Natural killer cell (primary cell): ENCODE measurements at regions not wholly inside any gene's neighbourhood (a gene's known extent, or its start where the extent isn't known, plus 50 kb on each side); places are given as distances from the start of the nearest gene placed in this dataset.

ENCODE experiments used
- ATAC-seq, 3 donors: fragments of 150-1000 bp in 2 of 3; fragments of 200-7000 bp in 1 of 3; cut with Tn5 transposase; 1 replicate in 1 of 3; 2 replicates in 2 of 3; pipeline ENCODE4 v1.10.0; 2021; ENCODE audit warnings: mild to moderate bottlenecking in 2 of 3, moderate library complexity in 2 of 3
- DNase-seq, 2 donors: peaks; one replicate each; pipeline versions ENCODE4 v3.0.0 to v3.0.0-alpha.2; 2013 to 2021; ENCODE audit warnings: mixed read lengths in 1 of 2
- H3K27ac ChIP-seq: one replicate; pipeline ENCODE4 v1.5.1; 2013; ENCODE audit warnings: mild to moderate bottlenecking, low read length
- H3K27me3 ChIP-seq: one replicate; pipeline ENCODE4 v1.6.1; 2013; ENCODE audit warnings: low read length; ENCODE audit not compliant: control insufficient read depth, insufficient read depth
- H3K36me3 ChIP-seq: one replicate; pipeline ENCODE4 v1.6.1; 2013; ENCODE audit warnings: low read length; ENCODE audit not compliant: control insufficient read depth, insufficient read depth
- H3K4me1 ChIP-seq: one replicate; pipeline ENCODE4 v1.6.1; 2013; ENCODE audit warnings: low read length; ENCODE audit not compliant: control insufficient read depth, insufficient read depth
- H3K4me3 ChIP-seq: one replicate; pipeline ENCODE4 v1.5.1; 2013; ENCODE audit warnings: low read length
- H3K9me3 ChIP-seq: one replicate; pipeline ENCODE4 v1.6.1; 2013; ENCODE audit warnings: low read length; ENCODE audit not compliant: control insufficient read depth, insufficient read depth
- H3K27ac Mint-ChIP-seq, 2 donors: one replicate each; pipeline ENCODE4 v1.8.0; 2022; ENCODE audit warnings: mild to moderate bottlenecking in 2 of 2, mixed read lengths in 2 of 2, moderate library complexity in 1 of 2
- H3K27me3 Mint-ChIP-seq, 2 donors: one replicate each; pipeline ENCODE4 v1.8.0; 2022; ENCODE audit warnings: low read depth in 2 of 2, mixed read lengths in 2 of 2
- H3K36me3 Mint-ChIP-seq: one replicate; pipeline ENCODE4 v1.8.0; 2022; ENCODE audit warnings: mixed read lengths
- H3K4me1 Mint-ChIP-seq, 2 donors: one replicate each; pipeline ENCODE4 v1.8.0; 2022; ENCODE audit warnings: mixed read lengths in 2 of 2
- H3K4me3 Mint-ChIP-seq: one replicate; pipeline ENCODE4 v1.8.0; 2022; ENCODE audit warnings: mild to moderate bottlenecking, moderate library complexity, mixed read lengths
- H3K9me3 Mint-ChIP-seq, 2 donors: one replicate each; pipeline ENCODE4 v1.8.0; 2022; ENCODE audit warnings: mixed read lengths in 2 of 2
- WGBS: methylation state at CpG from one replicate; pipeline ENCODE4 v1.1.7; 2013; ENCODE audit warnings: missing lambda C conversion rate; ENCODE audit not compliant: insufficient coverage; 5-methylcytosine and 5-hydroxymethylcytosine counted together
- intact Hi-C: fragments of 100-400 bp; cut with micrococcal nuclease; formaldehyde crosslinking; loops from one replicate; pipeline ENCODE4 v1.14.2; 2022
- TF ChIP-seq, protein P1 (sequence below): fragments of 200-600 bp; IDR thresholded peaks from one replicate; pipeline ENCODE4 v1.8.0; 2022; ENCODE audit warnings: antibody characterized with exemption

DNA sequence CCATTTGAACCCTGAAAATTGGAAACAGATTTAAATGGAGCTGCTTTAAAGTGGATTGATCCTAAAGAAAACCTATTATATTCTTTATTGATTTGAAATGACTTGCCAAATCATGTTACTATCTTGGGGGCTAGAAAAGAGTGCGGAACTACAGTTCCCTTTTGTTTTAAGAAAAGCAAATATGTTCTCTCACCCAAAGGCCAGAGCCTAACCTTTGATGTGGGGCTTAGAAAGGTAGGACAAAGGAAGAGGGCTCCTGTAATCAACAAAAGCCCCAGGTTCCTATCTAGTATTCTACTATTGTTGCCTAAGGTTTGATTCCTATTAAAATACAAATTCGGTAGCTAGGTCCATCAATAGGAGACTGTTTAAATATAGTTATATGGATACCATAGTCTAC is 100.8 kb upstream of the BEND6 start:
- H3K4me1 ChIP-seq, result peaks cover 15% of the 10 kb centered on the region
- TF ChIP-seq, protein P1, sequence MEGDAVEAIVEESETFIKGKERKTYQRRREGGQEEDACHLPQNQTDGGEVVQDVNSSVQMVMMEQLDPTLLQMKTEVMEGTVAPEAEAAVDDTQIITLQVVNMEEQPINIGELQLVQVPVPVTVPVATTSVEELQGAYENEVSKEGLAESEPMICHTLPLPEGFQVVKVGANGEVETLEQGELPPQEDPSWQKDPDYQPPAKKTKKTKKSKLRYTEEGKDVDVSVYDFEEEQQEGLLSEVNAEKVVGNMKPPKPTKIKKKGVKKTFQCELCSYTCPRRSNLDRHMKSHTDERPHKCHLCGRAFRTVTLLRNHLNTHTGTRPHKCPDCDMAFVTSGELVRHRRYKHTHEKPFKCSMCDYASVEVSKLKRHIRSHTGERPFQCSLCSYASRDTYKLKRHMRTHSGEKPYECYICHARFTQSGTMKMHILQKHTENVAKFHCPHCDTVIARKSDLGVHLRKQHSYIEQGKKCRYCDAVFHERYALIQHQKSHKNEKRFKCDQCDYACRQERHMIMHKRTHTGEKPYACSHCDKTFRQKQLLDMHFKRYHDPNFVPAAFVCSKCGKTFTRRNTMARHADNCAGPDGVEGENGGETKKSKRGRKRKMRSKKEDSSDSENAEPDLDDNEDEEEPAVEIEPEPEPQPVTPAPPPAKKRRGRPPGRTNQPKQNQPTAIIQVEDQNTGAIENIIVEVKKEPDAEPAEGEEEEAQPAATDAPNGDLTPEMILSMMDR, result no peak
- H3K27ac Mint-ChIP-seq, result no peak overlapping the region
- WGBS, result no CpG with 5 or more reads among the region's 2 CpGs
- intact Hi-C loops, result loop anchor here (10.0 kb wide), 1 partner anchor 499 kb away; no protein-coding TSS in a partner anchor
- no peak for DNase-seq
- no peak overlapping the region for H3K4me3 Mint-ChIP-seq
- H3K9me3 Mint-ChIP-seq, result no peaks in the 10 kb centered on the region
- H3K4me1 Mint-ChIP-seq, result peaks cover 27% of the 10 kb centered on the region in 2 donors
- H3K27ac ChIP-seq, result no peak overlapping the region
- no peaks in the 10 kb centered on the region for H3K27me3 ChIP-seq
- no peak for ATAC-seq
- no peaks in the 10 kb centered on the region for H3K9me3 ChIP-seq
- no peaks in the 10 kb centered on the region for H3K36me3 Mint-ChIP-seq
- H3K27me3 Mint-ChIP-seq, result peaks cover 21 to 35% of the 10 kb centered on the region in 2 donors
- no peaks in the 10 kb centered on the region for H3K36me3 ChIP-seq
- H3K4me3 ChIP-seq, result no peak overlapping the region

DNA sequence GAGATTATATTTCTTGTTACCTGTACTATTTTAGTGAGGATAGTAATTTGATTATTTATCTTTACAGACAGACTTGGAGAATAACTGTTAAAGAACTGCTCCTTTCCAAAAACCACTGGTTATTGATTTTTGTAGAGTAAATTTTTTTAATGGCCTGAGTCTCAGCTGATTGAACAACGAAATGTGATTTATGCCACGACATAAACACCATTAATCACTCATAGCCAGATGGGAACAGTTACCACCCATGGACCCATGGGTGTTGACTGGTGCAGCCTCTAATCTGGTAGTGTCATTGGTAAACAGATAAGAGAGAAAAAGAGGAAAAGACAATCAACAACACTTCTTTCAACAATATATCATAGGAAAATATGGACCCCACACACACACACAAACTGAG is 101.4 kb upstream of the BEND6 start:
- Histone ChIP-seq H3K36me3 (no peaks in the 10 kb centered on the region), H3K27ac (no peak overlapping the region), H3K4me1 (peaks cover 15% of the 10 kb centered on the region), H3K27me3 (no peaks in the 10 kb centered on the region), H3K9me3 (no peaks in the 10 kb centered on the region), H3K4me3 (no peak overlapping the region)
- Mint-ChIP-seq H3K9me3 (no peaks in the 10 kb centered on the region), H3K4me1 (peaks cover 27% of the 10 kb centered on the region in 2 donors), H3K27ac (no peak overlapping the region), H3K36me3 (no peaks in the 10 kb centered on the region), H3K4me3 (no peak overlapping the region), H3K27me3 (peaks cover 21 to 35% of the 10 kb centered on the region in 2 donors)
- DNase-seq (no peak), ATAC-seq (no peak)
- WGBS, result no CpG with 5 or more reads among the region's 2 CpGs
- intact Hi-C loops, result loop anchor here (10.0 kb wide), 1 partner anchor 499 kb away; no protein-coding TSS in a partner anchor
- TF ChIP-seq, protein P1, result no peak

DNA sequence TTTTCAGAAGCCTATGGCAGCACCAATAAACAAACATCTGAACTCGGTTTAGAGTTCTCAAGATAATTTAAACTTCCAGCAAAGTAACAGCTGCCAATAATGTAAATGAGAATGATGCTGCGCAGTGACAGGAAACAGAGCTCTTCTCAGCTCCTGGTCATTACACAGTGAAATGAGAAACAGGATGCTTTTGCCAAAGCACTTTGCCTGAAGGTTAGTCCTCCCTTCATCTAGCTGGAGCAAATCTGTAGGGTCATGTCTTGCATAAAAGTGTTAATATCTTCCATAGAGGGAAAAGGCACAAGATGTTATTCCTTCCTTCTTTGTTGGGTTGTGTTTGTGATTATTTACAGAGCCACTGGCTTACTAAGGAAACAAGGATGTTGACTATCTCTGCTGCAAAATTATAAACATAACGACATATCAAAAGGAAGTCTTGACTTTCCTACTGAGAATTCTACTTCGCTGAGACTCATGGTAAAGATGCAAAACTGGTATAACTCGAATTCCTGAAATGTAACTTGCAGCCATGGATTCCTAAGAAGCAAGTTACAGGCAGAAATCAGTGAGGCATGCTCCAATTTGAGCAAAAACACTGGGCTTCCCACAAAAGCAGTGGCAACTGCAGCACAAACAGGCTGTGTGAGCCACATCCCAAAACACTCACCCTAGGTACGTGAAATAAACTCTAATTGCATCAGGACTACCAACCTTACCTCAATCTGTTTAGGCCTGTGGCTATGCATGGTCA is 102.5 kb upstream of the BEND6 start:
- TF ChIP-seq, protein P1, result no peak
- 72% methylated on average over 5 of the region's 6 CpGs for WGBS
- ATAC-seq, result peak in 1 of 3 donors; percentile 5
- H3K4me1 ChIP-seq, result peaks cover 15% of the 10 kb centered on the region
- no peak overlapping the region for H3K27ac Mint-ChIP-seq
- H3K9me3 ChIP-seq, result no peaks in the 10 kb centered on the region
- peaks cover 18 to 35% of the 10 kb centered on the region in 2 donors for H3K27me3 Mint-ChIP-seq
- no peaks in the 10 kb centered on the region for H3K36me3 Mint-ChIP-seq
- no peak overlapping the region for H3K27ac ChIP-seq
- H3K4me3 ChIP-seq, result no peak overlapping the region
- no peaks in the 10 kb centered on the region for H3K9me3 Mint-ChIP-seq
- no peaks in the 10 kb centered on the region for H3K27me3 ChIP-seq
- H3K36me3 ChIP-seq, result no peaks in the 10 kb centered on the region
- no peak for DNase-seq
- H3K4me3 Mint-ChIP-seq, result peak overlapping the region; percentile 86
- intact Hi-C loops, result loop anchor here (10.0 kb wide), 1 partner anchor 498 kb away; no protein-coding TSS in a partner anchor
- peaks cover 27% of the 10 kb centered on the region in 2 donors for H3K4me1 Mint-ChIP-seq
